SHP77 treated with DMSO at 0.1 percent for 48 hours (cell line): ENCODE measurements at regions not wholly inside any gene's neighbourhood (a gene's known extent, or its start where the extent isn't known, plus 50 kb on each side); places are given as distances from the start of the nearest gene placed in this dataset.

Experiments
- DNase-seq: peaks from one replicate; lab custom pipeline; 2025; lab: John Stamatoyannopoulos, UW

DNA sequence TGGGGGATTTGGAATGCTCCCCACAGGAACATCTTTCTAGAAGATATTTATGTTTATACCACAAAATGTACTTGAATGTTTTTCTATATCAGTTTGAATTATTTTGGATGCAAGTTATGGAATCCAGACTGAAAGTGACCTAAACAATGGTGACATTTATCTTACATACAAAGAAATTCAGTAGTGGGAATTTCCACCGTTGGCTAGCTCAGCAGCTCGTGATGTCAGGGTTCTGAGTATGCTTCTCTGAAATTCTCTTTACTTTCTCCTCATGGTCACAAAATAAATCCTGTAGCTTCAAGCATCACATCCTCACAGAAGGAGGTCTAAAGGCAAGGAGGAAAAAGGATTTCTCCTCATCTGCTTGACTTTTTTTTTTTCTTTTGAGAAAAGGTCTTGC, 105.3 kb downstream of the AKAIN1 start:
- DNase-seq = no peak

DNA sequence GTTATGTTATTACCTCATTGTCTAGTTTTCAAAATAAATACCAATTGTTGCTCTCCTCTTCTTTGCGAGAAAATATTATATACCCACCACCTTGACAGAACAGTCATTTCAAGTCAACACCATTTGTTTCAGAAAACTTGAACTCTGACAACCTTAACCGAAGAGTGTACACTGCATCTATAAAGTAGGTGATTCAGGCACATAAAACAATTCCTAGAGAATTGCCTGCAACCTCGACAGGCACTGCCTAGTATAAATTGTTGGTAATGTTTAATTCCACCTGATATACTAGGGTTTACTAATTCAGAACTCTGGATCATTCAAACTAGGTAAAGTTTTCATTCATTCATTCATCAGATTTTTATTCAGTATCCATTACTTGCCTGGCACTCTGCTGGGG, 121.8 kb downstream of the AKAIN1 start:
- DNase-seq = no peak

DNA sequence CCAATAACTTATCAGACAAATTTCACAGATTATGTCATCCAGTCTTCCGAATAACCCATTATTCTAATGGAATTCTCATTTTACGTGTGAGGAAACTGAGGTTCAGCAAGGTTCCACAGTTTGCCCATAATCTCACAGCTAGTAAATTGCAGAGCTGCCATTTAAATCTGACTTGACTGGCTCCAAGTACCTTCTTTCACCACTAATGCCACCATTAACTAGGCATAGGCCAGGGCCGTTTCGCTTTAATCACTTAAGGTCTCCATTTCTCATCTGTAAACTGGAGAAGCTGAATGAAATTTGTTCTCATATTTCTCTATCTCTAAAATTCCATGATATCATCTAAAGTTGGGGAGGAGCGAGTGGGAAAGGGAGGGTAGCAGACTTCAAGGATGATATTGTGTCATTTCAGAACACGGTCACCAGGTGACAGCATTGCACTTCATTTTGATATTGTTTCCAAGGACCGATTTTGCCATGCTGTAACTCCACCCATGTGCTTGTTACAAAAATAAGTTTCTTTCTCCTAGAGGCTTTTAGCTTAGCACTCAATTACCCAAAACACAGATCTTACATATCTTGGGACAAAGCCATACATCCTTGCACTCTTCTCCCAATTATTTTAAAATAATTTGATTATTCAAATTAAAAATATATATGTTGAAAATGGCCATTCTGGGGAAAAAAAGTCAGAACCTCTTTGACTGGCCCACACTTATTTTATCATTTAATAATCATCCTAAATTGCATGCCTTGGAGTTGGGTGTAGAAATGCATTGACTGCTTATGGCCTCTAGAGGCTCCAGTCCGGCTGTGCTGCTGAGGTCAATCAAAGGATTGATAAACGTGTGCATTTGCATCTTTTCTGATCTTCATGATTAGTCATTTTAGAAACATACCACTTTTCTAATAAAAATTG, 123.8 kb downstream of the AKAIN1 start:
- peak; percentile 15 for DNase-seq

DNA sequence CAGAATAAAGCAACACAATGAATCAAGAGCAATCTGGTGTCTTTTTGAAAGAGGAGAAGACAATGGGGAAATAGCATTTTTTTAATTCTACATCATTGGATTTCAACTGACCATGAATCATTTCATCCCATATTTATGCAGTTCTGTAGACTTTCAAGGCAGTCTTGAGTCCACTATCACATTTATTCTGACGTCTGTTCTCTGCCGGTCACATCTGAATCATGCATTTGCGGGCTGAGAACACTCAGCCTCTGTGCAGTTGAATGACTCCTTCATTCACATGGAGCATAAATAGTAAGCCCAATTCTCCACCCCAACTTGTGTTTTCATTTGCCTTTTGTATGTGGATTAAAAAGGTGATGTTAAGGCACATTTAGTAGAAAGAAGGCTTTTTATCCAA, 128.2 kb downstream of the AKAIN1 start:
- no peak for DNase-seq

DNA sequence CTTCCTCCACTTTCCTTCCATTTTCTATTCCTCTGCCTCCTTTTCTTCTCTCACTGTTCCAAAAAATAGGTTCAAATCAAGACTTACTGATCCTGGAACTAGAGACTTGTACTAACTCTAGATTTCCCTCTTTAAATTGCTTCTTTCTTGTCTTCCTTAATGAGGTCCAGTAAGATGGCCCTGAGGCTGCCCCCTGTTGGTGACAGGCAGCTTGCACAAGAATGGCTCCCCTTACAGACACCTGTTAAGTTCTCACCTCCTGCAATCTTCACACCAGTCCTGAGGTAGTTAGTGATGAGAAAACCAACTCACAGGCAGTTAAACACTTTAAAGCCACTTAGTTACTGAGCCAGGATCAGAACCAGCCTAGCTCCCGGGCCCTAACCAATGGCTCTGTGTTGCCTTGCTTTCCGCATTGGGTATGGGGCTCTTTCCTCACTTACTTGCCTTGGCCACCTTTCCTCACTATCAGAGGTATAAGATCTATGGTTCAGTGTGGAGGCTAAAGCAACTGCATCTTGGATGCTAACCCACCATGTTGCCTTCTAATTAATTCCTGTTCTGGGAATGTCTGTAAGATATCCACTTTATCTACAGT, 130.6 kb downstream of the AKAIN1 start:
- no peak for DNase-seq

DNA sequence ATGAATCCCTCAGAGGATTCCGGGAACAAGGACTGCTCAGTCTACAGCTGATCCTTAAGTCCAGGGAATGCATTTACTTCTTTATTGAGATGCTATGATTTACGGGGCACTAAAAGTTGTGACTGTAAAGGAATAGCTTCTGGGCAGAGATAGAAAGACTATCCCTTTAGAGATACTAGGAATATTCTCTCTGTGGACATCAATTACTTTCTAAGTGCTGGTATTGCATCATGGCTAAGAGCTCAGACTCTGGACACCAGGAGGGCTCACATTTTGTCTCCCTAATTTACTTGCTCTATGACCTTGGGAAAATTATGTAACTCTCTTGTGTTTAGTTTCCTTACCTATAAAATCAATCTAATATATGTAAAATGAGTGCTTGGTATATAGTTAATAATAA, 131.4 kb downstream of the AKAIN1 start:
- DNase-seq = no peak

DNA sequence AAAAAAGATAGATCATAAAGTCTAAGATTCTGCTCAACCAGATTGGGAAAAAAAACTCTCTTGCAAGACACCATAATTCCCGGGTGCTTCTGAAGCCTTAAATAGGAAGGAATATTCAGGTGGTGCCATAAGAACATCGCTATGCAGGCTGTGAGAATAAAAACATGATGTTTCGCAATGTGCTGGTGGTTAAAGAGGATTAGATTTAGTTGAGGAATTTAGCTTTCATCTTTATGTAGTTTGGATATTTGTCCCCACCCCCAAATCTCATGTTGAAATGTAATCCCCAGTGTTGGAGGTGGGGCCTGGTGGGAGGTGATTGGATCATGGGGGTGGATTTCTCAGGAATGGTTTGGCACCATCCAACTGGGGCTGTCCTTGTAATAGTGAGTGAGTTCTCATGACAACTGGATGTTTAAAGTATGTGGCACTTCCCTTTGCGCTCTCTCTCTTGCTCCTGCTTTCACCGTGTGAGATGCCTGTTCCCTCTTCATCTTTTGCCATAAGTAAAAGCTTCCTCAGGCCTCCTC, 132.2 kb downstream of the AKAIN1 start:
- DNase-seq = no peak

DNA sequence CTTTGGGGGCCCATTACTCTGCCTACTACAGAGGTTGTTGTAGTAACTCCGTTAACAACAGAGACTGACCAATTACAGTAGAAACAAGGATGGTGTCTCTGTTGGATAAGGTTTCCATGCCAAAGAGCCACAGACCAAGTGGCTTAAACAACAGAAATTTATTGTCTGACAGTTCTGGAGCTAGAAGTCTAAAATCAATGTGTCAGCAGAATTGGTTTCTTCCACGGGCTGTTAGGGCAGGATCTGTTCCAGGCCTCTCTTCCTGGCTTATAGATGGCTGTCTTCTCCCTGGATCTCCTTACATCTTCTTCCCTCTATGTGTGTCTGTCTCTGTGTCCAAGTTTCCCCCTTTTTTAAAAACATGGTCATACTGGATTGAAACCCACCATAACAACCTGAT, 135.3 kb downstream of the AKAIN1 start:
- DNase-seq = no peak

DNA sequence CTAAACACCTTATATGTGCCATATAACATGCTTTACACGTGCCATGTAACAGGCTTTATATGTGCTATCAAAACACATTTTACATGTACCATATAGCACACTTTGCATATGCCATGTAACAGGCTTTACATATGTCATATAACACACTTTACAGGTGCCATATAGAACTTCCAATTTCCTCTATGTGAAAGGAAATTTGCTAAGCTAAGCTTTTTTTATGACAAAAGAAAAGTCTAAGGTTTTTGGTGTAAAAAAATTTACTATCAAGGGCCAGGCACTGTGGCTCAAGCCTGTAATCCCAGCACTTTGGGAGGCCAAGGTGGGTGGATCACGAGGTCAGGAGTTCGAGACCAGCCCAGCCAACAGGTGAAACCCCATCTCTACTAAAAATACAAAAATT, 136.5 kb downstream of the AKAIN1 start:
- DNase-seq = no peak

DNA sequence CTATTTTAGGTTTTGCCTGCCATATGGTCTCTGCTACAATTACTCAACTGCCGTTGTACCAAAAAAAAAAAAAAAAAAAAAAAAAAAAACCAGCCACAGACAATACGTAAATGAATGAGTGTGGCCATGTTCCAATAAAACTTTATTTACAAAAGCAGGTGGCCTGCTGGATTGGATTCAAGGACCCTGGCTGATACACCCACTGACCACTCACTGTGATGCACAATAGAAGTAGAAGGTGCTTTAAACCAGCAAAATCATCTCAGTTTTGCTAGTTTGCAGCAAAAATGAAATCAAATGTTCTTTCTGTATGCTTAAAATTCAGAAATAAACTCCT, 137.4 kb downstream of the AKAIN1 start:
- DNase-seq = no peak

DNA sequence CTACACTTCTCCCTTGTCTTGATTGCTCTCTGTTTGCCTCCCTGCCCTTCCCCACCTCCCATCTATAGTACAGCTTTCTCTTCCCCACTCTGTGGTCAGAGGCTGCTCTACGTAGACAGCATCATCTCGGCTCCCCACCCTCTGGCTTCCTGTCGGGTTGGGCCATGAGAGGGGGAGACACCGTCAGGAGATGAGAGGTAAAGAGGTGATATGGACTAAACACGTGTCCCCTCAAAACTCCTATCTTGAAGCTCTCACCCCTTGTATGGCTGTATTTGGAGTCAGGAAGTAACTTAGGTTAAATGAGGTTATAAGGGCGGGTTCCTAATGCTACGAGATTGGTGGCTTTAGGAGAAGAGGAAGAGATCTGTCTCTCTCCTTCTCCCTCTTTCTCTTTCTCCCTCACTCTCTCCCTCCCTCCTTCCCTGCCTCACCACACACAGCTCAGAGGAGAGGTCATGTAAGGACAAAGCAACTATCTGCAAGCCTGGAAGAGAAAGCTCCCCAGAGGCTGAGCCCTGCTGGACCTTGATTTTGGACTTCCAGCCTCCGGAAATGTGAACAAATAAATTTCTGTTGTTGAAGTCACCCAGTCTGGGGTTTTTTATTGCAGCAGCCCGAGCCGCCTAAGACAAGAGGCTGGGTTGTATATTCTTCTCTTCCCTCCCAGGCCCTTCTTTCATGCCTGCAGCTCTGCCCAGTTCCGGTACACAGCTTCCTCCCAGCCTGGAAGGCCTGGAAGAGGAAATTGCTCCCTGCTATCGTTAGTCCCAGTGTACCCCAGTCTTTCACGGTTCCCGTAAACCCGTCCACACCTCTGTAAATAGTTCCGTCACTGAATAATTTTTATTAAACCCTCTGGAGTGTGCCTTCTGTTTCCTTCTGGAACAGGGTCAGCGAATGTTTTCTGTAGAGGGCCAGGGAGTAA, 138.0 kb downstream of the AKAIN1 start:
- no peak for DNase-seq

DNA sequence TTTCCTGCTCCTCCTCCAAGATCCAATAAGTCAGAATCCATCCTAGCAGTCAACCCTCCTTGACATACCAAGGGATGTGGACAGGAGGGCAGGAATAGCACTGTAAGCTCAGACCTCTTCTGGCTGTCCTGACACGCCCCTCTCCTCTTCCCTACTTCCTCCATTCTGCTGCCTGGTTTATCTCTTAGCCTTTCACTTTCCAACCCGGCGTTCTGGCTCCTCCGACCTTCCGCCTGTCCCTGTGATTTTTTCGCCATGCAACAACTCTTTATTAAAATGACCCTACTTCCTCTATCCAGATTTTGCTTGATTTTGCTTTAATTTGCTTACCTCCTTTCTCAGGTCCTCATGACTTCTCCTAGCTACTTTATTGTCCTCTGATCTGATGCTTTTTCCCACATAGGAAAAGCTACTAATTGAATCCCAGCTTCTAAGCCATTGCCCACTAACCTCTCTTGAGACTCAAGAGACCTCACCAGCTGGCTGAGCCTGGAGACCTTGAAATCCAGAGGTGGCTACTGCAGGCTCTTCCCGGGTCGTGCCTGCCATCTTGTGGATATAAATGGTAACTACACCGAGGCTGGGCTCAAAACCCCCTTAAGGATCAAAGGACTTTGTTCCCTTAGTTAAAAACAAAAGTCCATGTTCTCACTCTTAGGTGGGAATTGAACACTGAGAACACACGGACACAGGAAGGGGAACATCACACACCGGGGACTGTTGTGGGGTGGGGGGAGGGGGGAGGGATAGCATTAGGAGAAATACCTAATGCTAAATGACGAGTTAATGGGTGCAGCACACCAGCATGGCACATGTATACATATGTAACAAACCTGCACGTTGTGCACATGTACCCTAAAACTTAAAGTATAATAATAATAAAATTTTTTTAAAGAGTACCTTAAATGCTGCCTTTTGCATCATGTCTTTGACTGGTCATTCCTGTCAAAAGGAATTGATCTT, 139.4 kb downstream of the AKAIN1 start:
- DNase-seq = peak; percentile 23

DNA sequence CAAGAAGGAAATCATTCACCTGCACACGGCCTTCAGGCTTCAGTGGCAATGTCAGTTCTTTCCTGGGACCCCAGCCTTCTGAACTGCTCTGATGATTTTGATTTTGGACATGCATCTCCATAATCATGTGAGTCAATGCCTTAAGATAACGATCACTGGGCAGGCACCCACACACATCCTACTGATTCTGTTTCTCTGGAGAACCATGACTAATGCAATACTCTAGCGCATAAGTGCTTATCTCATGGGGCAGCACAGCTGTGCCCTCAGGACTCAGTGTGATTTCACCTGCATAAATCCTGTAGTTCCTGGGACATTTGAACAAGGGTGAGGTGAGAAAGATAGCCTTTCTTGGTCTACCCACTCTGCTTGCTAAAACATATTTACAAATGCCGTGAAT, 144.6 kb downstream of the AKAIN1 start:
- DNase-seq = no peak

DNA sequence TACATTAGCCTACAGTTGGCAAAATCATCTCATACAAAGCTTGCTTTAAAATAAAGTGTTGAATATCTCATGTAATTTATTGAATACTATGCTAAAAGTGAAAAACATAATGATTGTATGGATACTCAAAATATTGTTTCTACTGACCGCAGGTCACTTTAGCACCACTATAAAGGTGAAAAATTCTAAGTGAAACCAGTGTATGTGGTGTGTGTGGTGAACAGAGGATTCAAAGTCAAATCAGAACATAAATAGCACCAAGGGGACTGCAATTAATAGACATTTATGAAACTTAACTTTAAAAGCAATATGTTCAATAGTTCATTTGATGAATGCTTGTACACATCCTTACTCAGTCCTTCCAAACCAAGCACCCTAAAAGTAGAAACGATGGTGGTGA, 145.8 kb downstream of the AKAIN1 start:
- no peak for DNase-seq

DNA sequence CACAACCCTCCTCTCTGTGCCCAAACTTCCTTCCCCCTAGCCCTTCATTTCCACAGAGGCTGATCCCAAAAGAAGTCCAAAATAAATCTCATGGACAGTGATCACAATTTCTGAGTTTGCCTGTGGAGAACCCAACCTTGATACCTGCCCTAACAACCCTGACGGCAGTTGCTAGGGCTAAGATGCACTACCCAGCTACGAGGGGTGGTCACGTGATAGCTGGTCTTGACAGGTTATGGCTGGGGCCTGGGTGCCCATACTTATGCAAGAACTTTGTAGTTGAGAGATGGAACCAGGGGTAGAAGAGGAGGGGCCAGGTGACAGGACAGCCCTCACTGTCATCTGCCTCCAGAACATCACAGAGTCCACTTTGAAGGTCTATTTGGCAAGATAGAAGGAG, 147.9 kb downstream of the AKAIN1 start:
- DNase-seq = no peak

DNA sequence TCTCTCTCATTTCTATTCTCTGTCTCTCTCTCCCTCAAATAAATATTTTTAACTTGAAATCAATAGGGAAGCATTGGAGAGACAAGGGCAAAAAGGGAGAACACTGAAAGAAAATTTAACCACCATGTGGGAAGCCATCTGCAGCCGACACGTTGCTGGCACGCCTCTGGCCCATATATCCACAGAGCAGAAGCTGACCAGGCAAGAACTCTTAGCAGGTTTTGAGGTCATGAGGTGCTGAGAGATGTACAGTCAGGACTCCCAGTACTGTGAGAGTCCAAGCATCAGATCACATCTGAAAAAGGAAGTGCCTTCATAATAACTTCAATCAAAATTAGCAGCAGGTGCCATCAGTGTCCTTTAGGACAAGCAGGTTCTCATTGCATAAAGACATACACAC, 156.6 kb downstream of the AKAIN1 start:
- DNase-seq = no peak

DNA sequence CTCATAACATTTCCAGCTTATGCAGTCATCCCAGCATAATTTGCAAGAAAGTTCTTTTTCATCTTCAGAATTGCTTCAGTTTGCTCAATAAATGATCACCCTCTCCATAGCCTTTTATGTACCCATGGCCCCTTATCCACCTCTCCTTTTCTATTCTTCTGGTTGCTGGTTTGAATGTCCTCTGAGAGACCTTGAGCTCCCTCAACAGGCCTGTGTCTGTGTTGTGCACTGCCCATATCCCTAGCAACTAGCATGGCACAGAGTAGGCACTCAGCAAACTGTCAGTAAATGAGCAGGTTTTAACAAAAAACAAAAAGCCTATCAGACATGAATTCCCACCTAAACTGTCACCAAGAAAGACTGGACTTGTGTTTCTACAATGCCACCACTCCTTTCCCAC, 160.5 kb downstream of the AKAIN1 start:
- DNase-seq = no peak

DNA sequence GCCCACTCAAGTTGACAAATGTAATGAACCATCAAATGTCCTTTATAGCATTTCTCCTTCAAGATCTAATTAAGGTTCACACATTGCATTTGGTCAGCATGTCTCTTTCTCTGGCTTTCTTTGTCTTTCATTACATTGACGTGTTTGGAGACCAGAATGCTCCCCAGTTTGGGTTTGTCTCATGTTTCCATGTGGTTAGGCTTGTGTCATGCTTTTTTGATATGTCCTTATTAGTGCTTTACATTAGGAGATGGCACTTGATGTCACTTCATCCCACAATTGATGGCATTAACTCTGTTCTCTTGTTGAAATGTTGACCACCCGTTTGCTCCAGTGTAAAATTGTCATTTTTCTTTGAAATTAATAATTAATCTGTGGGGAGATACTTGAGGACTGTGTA, 165.8 kb downstream of the AKAIN1 start:
- DNase-seq = no peak

DNA sequence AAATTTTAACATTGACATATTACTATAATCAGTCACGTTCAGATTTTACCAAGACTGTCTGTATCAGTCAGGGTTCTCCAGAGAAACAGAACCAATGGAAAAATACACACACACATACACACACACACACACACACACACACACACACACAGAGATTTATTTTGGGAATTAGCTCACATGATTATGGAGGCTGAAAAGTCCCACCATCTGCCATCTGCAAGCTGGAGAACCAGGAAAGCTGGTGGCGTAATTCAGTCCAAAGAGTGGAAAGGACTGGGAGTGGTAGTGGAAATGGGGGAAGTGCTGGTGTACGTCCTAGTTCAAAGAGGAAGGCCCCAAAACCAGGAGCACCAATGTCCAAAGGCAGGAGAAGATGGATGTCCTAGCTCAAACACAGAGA, 166.4 kb downstream of the AKAIN1 start:
- no peak for DNase-seq

DNA sequence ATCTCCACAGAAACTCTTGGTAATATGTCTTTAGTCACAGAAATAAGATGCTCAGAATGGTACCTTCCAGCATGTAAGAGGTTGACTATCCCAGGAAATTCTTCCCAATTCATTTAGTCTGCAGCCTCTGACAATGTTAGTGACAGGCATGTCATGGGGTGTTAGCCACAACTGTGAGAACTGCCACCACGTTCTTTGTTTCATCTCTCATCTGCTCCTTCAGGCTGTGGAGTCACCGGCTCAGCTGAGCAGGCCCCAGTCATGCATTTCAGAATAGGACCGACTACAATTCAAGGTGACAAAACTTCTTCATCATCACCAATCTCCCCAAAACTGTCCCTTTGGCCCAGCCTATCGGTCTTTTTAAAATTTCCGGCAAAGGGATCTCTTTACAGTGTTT, 167.5 kb downstream of the AKAIN1 start:
- no peak for DNase-seq

DNA sequence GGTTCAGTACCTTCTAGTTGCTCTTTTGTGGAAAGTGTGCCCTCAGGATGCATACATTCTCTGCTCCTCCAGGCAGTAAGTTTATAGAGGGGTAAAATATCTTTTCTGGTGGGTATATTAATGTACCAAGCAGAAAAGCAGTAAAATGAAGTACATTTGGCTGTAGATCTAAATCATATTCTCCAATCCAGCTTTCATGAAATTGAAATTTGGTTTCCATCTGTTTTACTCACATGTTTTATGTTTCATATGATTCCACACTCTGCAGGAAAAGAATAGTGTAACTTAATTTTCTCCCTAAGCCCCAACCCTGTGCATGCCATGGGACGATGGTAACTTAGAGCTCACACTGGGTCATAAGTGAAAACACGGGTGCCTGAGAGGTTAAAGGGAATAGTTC, 172.3 kb downstream of the AKAIN1 start:
- no peak for DNase-seq
